SK-N-SH treated with all-trans-retinoic acid at 6 μM for 48 hours (cell line): ENCODE measurements at regions not wholly inside any gene's neighbourhood (a gene's known extent, or its start where the extent isn't known, plus 50 kb on each side); places are given as distances from the start of the nearest gene placed in this dataset.

Experiments
- BACH2 ChIP-seq: fragments of 250-450 bp; sonication (Bioruptor Pico); IDR thresholded peaks from 2 replicates; pipeline ENCODE4 v1.9.0; 2021; ENCODE audit warnings: mild to moderate bottlenecking, borderline replicate concordance
- CREB5 ChIP-seq: fragments of 250-450 bp; sonication (Bioruptor Pico); IDR thresholded peaks from 2 replicates; pipeline ENCODE4 v1.5.1; 2020; ENCODE audit warnings: low read depth, mild to moderate bottlenecking, moderate library complexity
- CSRNP3 ChIP-seq: fragments of 250-450 bp; sonication (Bioruptor Pico); IDR thresholded peaks from 2 replicates; pipeline ENCODE4 v1.5.1; 2021; ENCODE audit warnings: mild to moderate bottlenecking, moderate library complexity
- ISL1 ChIP-seq: fragments of 250-450 bp; sonication (Bioruptor Pico); IDR thresholded peaks from 2 replicates; pipeline ENCODE4 v2.1.2; 2022; ENCODE audit warnings: mild to moderate bottlenecking, moderate library complexity
- PATZ1 ChIP-seq: fragments of 250-450 bp; sonication (Bioruptor Pico); IDR thresholded peaks from 2 replicates; pipeline ENCODE4 v1.8.0; 2020; ENCODE audit warnings: mild to moderate bottlenecking, moderate library complexity, borderline replicate concordance
- PPARA ChIP-seq: fragments of 250-450 bp; sonication (Bioruptor Pico); IDR thresholded peaks from 2 replicates; pipeline ENCODE4 v1.5.0; 2020; ENCODE audit warnings: mild to moderate bottlenecking, borderline replicate concordance
- RARB ChIP-seq: fragments of 250-450 bp; sonication (Bioruptor Pico); IDR thresholded peaks from 2 replicates; pipeline ENCODE4 v1.8.0; 2021; ENCODE audit warnings: mild to moderate bottlenecking, moderate library complexity
- TOX ChIP-seq: fragments of 250-450 bp; sonication (Bioruptor Pico); IDR thresholded peaks from 2 replicates; pipeline ENCODE4 v1.8.0; 2021; ENCODE audit warnings: mild to moderate bottlenecking, moderate library complexity, borderline replicate concordance
- ZC3H10 ChIP-seq: fragments of 250-450 bp; sonication (Bioruptor Pico); IDR thresholded peaks from 2 replicates; pipeline ENCODE4 v1.5.1; 2021; ENCODE audit warnings: mild to moderate bottlenecking, moderate library complexity

- TF ChIP-seq PPARA (no peak), ISL1 (CRISPR knock-in tag) (no peak), BACH2 (CRISPR knock-in tag) (no peak), CSRNP3 (CRISPR knock-in tag) (no peak), RARB (CRISPR knock-in tag) (no peak), ZC3H10 (no peak), PATZ1 (CRISPR knock-in tag) (no peak), TOX (CRISPR knock-in tag) (no peak), CREB5 (CRISPR knock-in tag) (no peak)
These were observed 325.4 kb upstream of the NPVF start for GRCh38 chr7:25553580-25554291.
